MM.1S (cell line): ENCODE measurements at regions not wholly inside any gene's neighbourhood (a gene's known extent, or its start where the extent isn't known, plus 50 kb on each side); places are given as distances from the start of the nearest gene placed in this dataset.

ENCODE experiments used
- CTCF ChIP-seq: fragments of 300-600 bp; sonication (generic); IDR thresholded peaks from 2 replicates; pipeline ENCODE4 v1.5.1; 2016; ENCODE audit warnings: antibody characterized with exemption, low read length, mixed read lengths
- EZH2phosphoT487 ChIP-seq: fragments of 300-600 bp; sonication (generic); IDR thresholded peaks from 2 replicates; pipeline ENCODE4 v1.6.1; 2018; ENCODE audit warnings: antibody characterized with exemption, low read length

DNA sequence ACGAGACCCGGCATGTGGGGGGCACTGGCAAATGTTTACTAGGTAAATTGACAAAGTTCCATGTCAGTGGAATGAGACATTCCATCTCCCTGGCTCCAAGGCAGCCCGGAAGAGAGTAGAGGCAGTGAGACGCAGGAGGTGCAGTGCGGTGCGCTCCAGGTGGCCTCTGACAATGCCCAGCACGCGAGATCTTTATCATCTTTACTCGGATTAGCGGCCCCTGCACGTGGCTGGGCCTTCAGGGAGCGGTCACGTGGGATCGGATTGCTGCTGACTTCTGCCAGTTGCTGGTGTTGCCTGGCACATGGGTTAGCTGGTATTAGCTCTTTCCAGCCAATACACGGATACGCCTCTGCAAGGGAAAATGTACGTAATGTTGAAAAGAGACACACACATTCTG, 151.2 kb upstream of the ALKAL2 start:
- TF ChIP-seq EZH2phosphoT487 = no peak
- no peak for TF ChIP-seq CTCF
